ENCODE measurements at regions not wholly inside any gene's neighbourhood (a gene's known extent, or its start where the extent isn't known, plus 50 kb on each side); places are given as distances from the start of the nearest gene placed in this dataset.

DNA sequence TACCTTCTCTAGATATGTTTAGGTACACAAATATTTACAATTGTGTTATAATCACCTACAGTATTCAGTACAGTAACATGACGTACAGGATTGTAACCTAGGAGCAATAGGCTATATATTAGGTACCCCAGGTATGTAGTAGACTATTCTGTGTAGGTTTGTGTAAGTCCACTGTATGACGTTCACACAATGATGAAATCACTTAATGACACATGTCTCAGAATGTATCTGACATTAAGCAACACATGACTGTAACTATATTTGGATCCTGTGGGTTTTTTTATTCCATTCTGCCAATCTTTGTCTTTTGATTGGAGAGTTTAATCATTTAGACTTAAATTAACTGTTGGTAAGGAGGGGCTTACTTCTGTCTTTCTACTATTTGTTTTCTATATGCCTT is 52.1 kb downstream of the STYXL2 start:
- peak in 2 of 4 experiments; percentile 26 to 52 for DNase-seq

DNA sequence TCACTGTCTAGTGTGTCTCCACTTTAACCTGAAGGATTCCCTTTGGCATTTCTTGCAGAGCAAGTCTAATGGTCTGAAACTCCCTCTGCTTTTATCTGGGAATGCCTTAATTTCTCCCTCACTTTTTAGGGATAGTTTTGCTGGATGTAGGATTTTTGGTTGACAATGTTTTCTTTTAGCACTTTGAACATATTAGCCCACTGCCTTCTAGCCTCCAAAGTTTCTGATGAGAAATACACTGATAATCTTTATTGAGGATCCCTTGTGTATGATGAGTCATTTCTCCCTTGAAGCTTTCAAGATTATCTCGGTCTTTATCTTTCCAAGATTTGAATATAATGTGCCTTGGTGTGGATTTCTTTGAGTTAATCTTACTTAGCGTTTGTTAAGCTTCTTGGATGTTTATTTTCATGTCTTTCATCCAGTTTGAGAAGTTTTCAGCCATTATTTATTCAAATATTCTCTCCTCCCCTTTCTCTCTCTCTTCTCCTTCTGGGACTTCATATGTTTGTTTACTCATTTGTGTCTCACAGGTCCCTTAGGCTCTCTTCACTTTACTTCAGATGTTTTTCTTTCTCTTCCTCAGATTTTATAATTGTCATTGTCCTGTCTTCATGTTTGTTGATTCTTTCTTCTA is 53.1 kb downstream of the STYXL2 start:
- no peak for DNase-seq

- no peak for DNase-seq
Measured at GRCh38 chr1:167148421-167148820, 54.5 kb downstream of the STYXL2 start.

DNA sequence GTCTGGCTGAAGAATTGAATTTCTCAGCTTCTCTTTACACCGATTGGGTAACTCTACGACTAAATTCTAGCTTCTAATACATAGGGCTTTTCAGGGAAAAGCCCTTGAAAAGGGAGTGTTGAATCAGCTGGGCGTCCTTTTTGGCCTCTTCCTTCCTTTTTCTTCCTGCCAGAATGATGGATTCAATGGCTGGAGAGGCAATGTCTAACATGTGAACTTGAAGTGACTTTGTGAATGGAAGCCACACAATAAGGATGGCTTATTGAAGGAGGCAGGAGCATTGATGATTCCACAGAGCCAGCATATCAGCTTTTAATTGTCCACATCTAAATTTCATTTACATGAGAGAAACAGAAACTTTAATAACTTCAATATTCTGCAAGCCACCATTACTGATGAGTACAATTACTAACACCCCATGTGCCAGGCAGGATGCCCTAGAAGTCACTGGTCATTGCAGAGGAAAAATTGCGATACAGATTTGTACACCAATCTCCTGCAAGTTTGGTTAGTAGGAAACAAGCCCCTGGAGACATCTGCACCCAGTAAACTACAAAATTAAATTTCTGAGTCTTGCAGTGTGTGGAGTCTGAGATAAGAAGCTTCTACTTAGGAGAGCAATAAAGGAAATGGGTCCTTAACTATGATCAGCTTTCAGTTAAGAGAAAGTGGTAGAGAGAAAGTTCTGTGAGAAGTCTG is 56.1 kb downstream of the STYXL2 start:
- DNase-seq = no peak

GRCh38 chr1:167150492-167150833 is 56.6 kb downstream of the STYXL2 start:
- no peak for DNase-seq

DNA sequence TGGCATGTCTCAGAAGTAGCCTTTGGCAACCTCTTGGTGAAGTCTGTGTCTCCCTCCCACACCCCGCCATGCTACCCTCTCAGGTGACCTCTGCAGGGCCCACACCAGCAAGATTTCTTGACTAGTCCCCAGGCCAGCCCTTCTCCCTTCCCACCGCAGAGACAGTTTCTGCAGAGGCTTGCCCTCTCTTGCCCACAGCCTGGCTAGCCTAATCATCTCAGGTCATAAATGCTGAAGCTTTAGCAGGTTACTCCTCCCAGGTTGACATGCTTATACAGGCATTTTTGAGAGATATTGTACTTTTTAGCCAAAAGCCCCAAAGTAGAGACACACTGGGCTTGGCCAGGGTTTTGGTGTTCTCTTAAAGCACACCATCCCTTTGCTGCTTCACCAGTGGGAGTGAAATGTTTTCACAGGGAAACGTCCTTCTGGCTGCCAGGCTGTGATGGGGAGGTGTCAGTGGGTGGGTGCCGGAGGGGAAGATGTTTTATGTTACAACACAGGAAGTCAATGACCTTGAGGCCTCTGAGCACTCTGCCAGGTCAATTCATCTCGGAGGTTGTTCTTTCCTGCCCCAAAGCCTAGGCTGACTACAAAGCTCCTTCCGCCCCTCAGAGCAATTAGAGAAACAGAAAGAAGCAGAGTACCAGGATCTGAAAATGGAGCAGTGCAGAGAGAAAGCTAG is 58.5 kb downstream of the STYXL2 start:
- DNase-seq = peak in 1 of 4 experiments; percentile 11

- DNase-seq = no peak
Measured at GRCh38 chr1:167156466-167156865, 62.6 kb downstream of the STYXL2 start.

DNA sequence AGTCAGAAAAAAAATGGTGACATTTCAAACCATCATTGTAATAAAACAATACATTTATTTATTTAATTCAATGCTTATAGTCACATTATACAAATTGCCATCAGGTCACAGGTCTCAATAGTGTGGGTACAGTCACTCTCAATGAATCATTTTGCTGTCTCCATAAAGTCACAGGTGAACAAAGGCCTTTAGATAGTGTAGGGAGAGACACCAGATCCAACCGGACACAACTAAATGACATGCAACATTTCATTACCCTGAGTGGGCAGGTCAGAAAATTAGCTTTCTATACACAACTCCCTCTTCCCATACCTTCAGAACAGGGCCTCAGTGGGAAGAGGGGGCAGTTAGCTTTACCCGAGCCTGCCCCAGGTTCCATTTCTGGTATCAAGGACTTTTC is 63.2 kb downstream of the STYXL2 start:
- DNase-seq = no peak

- no peak for DNase-seq
Measured at GRCh38 chr1:167158111-167158812, 62.4 kb upstream of the POU2F1 start.

GRCh38 chr1:167158813-167159275 is 61.8 kb upstream of the POU2F1 start:
- no peak for DNase-seq

DNA sequence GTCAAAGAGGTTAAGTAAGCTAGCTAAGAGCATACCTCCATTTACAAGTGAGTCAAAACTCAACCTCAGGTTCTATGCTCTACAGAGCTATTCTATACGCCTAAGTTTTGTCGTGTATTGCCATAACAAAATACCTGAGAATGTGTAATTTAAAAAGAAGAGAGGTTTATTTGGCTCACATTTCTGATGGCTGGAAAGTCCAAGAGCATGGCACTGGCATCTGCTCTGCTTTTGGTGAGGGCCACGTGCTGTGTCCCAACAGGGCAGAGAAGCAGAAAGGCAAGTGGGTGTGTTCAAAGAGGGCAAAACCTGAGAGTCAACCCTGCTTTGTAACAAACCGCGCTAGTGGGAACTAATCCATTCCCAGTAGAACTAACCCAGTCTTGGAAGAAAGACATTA is 60.9 kb upstream of the POU2F1 start:
- DNase-seq = no peak

DNA sequence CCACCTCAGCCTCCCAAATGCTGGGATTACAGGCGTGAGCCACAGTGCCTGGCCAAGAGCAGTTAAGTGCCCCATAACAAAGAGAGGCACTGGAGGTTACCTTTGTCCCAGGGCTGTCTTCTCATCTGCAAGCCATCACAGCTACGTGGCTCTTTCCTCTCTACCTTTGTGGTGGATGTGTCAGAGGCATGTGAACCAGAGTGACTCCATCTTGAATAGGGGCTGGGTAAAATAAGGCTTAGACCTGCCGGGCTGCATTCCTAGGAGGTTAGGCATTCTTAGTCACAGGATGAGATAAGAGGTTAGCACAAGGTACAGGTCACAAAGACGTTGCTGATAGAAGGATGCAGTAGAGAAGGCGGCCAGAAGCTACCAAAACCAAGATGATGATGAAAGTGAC is 59.4 kb upstream of the POU2F1 start:
- no peak for DNase-seq

- DNase-seq = no peak
Measured at GRCh38 chr1:167161762-167162161, 58.9 kb upstream of the POU2F1 start.

DNA sequence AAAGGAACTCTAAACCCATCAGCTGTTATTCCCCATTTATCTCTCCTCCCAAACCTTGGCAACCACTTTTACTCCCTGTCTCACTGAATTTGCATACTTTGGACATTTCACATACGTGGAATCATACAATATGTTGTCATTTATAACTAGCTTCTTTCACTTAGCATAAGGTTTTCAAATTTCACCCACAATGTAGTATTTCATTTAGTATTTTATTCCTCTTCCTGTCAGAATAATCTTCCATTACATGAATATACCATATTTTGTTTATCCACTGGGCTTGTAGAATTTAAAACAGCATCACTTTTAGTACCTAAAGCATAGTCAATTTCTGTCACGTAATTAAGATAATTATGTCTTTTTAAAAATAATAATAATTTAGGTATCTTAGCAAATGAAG is 55.5 kb upstream of the POU2F1 start:
- no peak for DNase-seq

- DNase-seq = no peak
Measured at GRCh38 chr1:167165948-167166689, 54.6 kb upstream of the POU2F1 start.

- no peak for DNase-seq
Measured at GRCh38 chr1:167166690-167167075, 54.0 kb upstream of the POU2F1 start.

DNA sequence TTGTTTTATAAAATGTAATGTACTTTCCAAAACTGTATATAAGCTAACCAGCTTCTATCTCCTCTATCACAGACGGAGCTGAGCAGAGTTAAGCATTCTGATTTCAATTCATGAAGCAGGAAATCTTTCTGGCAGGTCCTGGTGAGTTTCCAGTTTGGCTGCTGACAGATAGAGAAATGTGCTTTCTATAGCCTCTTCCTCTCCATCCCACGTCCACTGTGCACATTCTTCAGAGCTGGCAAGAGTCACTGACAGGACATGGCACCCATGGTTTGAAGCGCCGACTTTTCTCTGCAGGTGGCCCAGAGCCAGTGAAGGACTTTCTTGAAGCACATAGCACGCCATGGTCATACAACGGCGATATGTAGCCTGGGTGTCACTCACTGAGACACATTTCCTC is 52.3 kb upstream of the POU2F1 start:
- DNase-seq = no peak

GRCh38 chr1:167169642-167170041 is 51.0 kb upstream of the POU2F1 start:
- no peak for DNase-seq

Measured in suppressor macrophage (primary cell).